ENCODE measurements at regions not wholly inside any gene's neighbourhood (a gene's known extent, or its start where the extent isn't known, plus 50 kb on each side); places are given as distances from the start of the nearest gene placed in this dataset.
A peak's percentile ranks its signal among the peaks of the same experiment; 100 is the strongest.

DNA sequence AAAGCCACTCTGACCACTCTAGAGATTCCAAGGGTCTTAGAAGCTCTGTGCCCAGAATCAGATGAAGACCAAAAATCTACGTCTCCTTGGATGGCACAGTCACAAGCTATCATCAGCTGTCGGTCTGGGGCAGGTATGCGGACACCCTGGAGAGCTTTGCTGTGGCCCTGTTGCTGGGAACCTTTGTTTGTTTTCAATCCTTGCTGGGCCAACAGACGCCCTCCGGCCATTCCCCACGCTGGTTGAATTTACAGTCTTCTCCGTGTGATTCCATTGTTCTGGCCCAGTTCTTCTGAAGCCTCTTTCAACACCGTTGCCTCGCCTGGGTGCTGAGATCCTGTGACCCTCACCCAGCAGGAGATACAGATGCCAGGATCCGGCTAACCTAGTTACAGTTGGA lies 149.4 kb upstream of the PFKP start:
- Histone ChIP-seq H3F3A (replicated peaks; ENCODE audit: low read depth) (no peaks in the 10 kb centered on the region), H4K20me1 (replicated peaks; ENCODE audit: insufficient read depth) (no peaks in the 10 kb centered on the region), H2AFZ (no peak overlapping the region), H3K27ac (ENCODE audit: low read depth) (peak overlapping the region; percentile 56; the same call in 1 of the 2 replicates), H3K4me3 (no peak overlapping the region), H3K27me3 (ENCODE audit: insufficient read depth) (no peaks in the 10 kb centered on the region), H3K79me2 (replicated peaks; ENCODE audit: insufficient read depth) (no peaks in the 10 kb centered on the region), H3K4me1 (ENCODE audit: insufficient read depth) (peaks cover 5% of the 10 kb centered on the region), H3K9me2 (ENCODE audit: insufficient read depth) (peaks cover 8% of the 10 kb centered on the region; the same call in 1 of the 2 replicates), H3K36me3 (ENCODE audit: insufficient read depth) (no peaks in the 10 kb centered on the region), H3K4me2 (0 out of 2 replicates have a peak overlapping the region, but pooled peaks have one; percentile 49)
- Mint-ChIP-seq H3K27ac (peak overlapping the region; percentile 79), H3K9me3 (peaks cover 5% of the 10 kb centered on the region; the same call in 2 of the 3 replicates), H3K36me3 (ENCODE audit: low read depth) (peaks cover 4% of the 10 kb centered on the region; the same call in 1 of the 3 replicates), H3K4me1 (peaks cover 17% of the 10 kb centered on the region), H3K27me3 (ENCODE audit: insufficient read depth, low read depth, poor library complexity) (peaks cover 13% of the 10 kb centered on the region), H3K4me3 (no peak overlapping the region; the same call in 2 of the 3 replicates)
- TF ChIP-seq, protein P1, sequence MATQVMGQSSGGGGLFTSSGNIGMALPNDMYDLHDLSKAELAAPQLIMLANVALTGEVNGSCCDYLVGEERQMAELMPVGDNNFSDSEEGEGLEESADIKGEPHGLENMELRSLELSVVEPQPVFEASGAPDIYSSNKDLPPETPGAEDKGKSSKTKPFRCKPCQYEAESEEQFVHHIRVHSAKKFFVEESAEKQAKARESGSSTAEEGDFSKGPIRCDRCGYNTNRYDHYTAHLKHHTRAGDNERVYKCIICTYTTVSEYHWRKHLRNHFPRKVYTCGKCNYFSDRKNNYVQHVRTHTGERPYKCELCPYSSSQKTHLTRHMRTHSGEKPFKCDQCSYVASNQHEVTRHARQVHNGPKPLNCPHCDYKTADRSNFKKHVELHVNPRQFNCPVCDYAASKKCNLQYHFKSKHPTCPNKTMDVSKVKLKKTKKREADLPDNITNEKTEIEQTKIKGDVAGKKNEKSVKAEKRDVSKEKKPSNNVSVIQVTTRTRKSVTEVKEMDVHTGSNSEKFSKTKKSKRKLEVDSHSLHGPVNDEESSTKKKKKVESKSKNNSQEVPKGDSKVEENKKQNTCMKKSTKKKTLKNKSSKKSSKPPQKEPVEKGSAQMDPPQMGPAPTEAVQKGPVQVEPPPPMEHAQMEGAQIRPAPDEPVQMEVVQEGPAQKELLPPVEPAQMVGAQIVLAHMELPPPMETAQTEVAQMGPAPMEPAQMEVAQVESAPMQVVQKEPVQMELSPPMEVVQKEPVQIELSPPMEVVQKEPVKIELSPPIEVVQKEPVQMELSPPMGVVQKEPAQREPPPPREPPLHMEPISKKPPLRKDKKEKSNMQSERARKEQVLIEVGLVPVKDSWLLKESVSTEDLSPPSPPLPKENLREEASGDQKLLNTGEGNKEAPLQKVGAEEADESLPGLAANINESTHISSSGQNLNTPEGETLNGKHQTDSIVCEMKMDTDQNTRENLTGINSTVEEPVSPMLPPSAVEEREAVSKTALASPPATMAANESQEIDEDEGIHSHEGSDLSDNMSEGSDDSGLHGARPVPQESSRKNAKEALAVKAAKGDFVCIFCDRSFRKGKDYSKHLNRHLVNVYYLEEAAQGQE (IDR thresholded peaks at IDR 0.05; ENCODE audit: unreplicated experiment) = no peak
- TF ChIP-seq STAT1 (IDR thresholded peaks at IDR 0.05; ENCODE audit: unreplicated experiment) = no peak
- no peak for TF ChIP-seq EZH2 (IDR thresholded peaks at IDR 0.05; ENCODE audit: low read depth, unreplicated experiment)
- TF ChIP-seq, protein P2, sequence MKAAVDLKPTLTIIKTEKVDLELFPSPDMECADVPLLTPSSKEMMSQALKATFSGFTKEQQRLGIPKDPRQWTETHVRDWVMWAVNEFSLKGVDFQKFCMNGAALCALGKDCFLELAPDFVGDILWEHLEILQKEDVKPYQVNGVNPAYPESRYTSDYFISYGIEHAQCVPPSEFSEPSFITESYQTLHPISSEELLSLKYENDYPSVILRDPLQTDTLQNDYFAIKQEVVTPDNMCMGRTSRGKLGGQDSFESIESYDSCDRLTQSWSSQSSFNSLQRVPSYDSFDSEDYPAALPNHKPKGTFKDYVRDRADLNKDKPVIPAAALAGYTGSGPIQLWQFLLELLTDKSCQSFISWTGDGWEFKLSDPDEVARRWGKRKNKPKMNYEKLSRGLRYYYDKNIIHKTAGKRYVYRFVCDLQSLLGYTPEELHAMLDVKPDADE (IDR thresholded peaks at IDR 0.05) = no peak
- no peak for TF ChIP-seq ZNF114 (CRISPR knock-in tag; IDR thresholded peaks at IDR 0.05)
- TF ChIP-seq POLR2AphosphoS5 (IDR thresholded peaks at IDR 0.05; ENCODE audit: low read depth) = no peak
- no peak for DNase-seq (ENCODE audit: low spot score)
- peak; percentile 56; the same call in 2 of the 3 replicates for ATAC-seq

DNA sequence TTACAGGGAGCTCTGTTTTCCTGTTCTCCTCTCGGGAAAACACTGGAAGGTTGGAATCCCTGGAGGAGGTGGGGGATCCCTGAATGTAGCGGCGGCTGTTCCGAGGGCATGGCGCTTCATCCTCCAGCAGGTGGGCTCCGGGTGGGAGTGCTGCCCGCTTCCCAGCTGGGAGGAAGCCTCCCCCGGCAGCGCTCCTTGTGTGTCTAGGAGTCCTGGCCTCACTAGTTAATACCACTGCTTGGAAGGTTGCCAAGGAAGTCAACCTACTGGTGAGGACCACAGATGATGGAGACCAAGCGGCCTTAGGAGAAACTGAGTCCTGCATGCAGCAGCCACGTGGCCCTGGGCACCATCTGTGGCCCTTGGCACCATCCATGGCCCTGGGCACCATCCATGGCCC lies 151.9 kb upstream of the PFKP start:
- no peaks in the 10 kb centered on the region for H3K9me3 Mint-ChIP-seq
- DNase-seq (ENCODE audit: low spot score) = no peak
- no peak overlapping the region for H3K4me3 ChIP-seq
- H3K4me1 ChIP-seq (ENCODE audit: insufficient read depth) = peaks cover 5% of the 10 kb centered on the region
- no peak overlapping the region for H3K27ac Mint-ChIP-seq
- ATAC-seq = no peak
- no peak overlapping the region for H3K27ac ChIP-seq (ENCODE audit: low read depth)
- peaks cover 8% of the 10 kb centered on the region; the same call in 1 of the 2 replicates for H3K9me2 ChIP-seq (ENCODE audit: insufficient read depth)
- no peaks in the 10 kb centered on the region for H4K20me1 ChIP-seq (replicated peaks; ENCODE audit: insufficient read depth)
- H3K4me2 ChIP-seq = no peak overlapping the region
- no peaks in the 10 kb centered on the region for H3F3A ChIP-seq (replicated peaks; ENCODE audit: low read depth)
- no peaks in the 10 kb centered on the region for H3K27me3 ChIP-seq (ENCODE audit: insufficient read depth)
- no peaks in the 10 kb centered on the region for H3K36me3 ChIP-seq (ENCODE audit: insufficient read depth)
- H3K4me1 Mint-ChIP-seq = peaks cover 17% of the 10 kb centered on the region
- no peak overlapping the region for H2AFZ ChIP-seq
- H3K79me2 ChIP-seq (replicated peaks; ENCODE audit: insufficient read depth) = no peaks in the 10 kb centered on the region
- H3K4me3 Mint-ChIP-seq = no peak overlapping the region
- peaks cover 9% of the 10 kb centered on the region for H3K27me3 Mint-ChIP-seq (ENCODE audit: insufficient read depth, low read depth, poor library complexity)
- no peaks in the 10 kb centered on the region for H3K36me3 Mint-ChIP-seq (ENCODE audit: low read depth)
- TF ChIP-seq, protein P3, sequence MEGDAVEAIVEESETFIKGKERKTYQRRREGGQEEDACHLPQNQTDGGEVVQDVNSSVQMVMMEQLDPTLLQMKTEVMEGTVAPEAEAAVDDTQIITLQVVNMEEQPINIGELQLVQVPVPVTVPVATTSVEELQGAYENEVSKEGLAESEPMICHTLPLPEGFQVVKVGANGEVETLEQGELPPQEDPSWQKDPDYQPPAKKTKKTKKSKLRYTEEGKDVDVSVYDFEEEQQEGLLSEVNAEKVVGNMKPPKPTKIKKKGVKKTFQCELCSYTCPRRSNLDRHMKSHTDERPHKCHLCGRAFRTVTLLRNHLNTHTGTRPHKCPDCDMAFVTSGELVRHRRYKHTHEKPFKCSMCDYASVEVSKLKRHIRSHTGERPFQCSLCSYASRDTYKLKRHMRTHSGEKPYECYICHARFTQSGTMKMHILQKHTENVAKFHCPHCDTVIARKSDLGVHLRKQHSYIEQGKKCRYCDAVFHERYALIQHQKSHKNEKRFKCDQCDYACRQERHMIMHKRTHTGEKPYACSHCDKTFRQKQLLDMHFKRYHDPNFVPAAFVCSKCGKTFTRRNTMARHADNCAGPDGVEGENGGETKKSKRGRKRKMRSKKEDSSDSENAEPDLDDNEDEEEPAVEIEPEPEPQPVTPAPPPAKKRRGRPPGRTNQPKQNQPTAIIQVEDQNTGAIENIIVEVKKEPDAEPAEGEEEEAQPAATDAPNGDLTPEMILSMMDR (conservative IDR thresholded peaks at IDR 0.05; ENCODE audit: low read depth in 2 of 2) = no peak
- TF ChIP-seq EZH2 (IDR thresholded peaks at IDR 0.05; ENCODE audit: low read depth, unreplicated experiment) (no peak), STAT1 (IDR thresholded peaks at IDR 0.05; ENCODE audit: unreplicated experiment) (no peak), JUNB (IDR thresholded peaks at IDR 0.05; ENCODE audit: unreplicated experiment) (no peak)
- TF ChIP-seq, protein P4, sequence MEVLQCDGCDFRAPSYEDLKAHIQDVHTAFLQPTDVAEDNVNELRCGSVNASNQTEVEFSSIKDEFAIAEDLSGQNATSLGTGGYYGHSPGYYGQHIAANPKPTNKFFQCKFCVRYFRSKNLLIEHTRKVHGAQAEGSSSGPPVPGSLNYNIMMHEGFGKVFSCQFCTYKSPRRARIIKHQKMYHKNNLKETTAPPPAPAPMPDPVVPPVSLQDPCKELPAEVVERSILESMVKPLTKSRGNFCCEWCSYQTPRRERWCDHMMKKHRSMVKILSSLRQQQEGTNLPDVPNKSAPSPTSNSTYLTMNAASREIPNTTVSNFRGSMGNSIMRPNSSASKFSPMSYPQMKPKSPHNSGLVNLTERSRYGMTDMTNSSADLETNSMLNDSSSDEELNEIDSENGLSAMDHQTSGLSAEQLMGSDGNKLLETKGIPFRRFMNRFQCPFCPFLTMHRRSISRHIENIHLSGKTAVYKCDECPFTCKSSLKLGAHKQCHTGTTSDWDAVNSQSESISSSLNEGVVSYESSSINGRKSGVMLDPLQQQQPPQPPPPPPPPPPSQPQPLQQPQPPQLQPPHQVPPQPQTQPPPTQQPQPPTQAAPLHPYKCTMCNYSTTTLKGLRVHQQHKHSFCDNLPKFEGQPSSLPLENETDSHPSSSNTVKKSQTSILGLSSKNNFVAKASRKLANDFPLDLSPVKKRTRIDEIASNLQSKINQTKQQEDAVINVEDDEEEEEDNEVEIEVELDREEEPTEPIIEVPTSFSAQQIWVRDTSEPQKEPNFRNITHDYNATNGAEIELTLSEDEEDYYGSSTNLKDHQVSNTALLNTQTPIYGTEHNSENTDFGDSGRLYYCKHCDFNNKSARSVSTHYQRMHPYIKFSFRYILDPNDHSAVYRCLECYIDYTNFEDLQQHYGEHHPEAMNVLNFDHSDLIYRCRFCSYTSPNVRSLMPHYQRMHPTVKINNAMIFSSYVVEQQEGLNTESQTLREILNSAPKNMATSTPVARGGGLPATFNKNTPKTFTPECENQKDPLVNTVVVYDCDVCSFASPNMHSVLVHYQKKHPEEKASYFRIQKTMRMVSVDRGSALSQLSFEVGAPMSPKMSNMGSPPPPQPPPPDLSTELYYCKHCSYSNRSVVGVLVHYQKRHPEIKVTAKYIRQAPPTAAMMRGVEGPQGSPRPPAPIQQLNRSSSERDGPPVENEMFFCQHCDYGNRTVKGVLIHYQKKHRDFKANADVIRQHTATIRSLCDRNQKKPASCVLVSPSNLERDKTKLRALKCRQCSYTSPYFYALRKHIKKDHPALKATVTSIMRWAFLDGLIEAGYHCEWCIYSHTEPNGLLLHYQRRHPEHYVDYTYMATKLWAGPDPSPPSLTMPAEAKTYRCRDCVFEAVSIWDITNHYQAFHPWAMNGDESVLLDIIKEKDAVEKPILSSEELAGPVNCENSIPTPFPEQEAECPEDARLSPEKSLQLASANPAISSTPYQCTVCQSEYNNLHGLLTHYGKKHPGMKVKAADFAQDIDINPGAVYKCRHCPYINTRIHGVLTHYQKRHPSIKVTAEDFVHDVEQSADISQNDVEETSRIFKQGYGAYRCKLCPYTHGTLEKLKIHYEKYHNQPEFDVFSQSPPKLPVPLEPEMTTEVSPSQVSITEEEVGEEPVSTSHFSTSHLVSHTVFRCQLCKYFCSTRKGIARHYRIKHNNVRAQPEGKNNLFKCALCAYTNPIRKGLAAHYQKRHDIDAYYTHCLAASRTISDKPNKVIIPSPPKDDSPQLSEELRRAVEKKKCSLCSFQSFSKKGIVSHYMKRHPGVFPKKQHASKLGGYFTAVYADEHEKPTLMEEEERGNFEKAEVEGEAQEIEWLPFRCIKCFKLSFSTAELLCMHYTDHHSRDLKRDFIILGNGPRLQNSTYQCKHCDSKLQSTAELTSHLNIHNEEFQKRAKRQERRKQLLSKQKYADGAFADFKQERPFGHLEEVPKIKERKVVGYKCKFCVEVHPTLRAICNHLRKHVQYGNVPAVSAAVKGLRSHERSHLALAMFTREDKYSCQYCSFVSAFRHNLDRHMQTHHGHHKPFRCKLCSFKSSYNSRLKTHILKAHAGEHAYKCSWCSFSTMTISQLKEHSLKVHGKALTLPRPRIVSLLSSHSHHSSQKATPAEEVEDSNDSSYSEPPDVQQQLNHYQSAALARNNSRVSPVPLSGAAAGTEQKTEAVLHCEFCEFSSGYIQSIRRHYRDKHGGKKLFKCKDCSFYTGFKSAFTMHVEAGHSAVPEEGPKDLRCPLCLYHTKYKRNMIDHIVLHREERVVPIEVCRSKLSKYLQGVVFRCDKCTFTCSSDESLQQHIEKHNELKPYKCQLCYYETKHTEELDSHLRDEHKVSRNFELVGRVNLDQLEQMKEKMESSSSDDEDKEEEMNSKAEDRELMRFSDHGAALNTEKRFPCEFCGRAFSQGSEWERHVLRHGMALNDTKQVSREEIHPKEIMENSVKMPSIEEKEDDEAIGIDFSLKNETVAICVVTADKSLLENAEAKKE (CRISPR knock-in tag; IDR thresholded peaks at IDR 0.05) = no peak
